GM06990 (cell line): ENCODE measurements at regions not wholly inside any gene's neighbourhood (a gene's known extent, or its start where the extent isn't known, plus 50 kb on each side); places are given as distances from the start of the nearest gene placed in this dataset.

ENCODE experiments used
- DNase-seq: peaks from one replicate; pipeline ENCODE4 v3.0.0-alpha.2; 2011; ENCODE audit not compliant: insufficient read length; ENCODE audit errors: extremely low read depth
- H3K27me3 ChIP-seq: replicated peaks from 2 replicates; pipeline ENCODE4 v1.6.0; 2011; ENCODE audit warnings: low read length; ENCODE audit not compliant: control insufficient read depth, insufficient read depth
- H3K36me3 ChIP-seq: 2 replicates; pipeline ENCODE4 v1.5.1; 2011; ENCODE audit warnings: low read length; ENCODE audit not compliant: control insufficient read depth, insufficient read depth
- H3K4me3 ChIP-seq: replicated peaks from 2 replicates; pipeline ENCODE4 v1.5.1; 2011; ENCODE audit warnings: low read depth, mild to moderate bottlenecking, control low read depth, low read length
- TF ChIP-seq, protein P1 (sequence below): IDR thresholded peaks from 2 replicates; pipeline ENCODE4 v1.5.1; 2011; ENCODE audit warnings: low read length, control low read depth, mild to moderate bottlenecking, inconsistent platforms; ENCODE audit not compliant: insufficient read depth, poor library complexity, severe bottlenecking

DNA sequence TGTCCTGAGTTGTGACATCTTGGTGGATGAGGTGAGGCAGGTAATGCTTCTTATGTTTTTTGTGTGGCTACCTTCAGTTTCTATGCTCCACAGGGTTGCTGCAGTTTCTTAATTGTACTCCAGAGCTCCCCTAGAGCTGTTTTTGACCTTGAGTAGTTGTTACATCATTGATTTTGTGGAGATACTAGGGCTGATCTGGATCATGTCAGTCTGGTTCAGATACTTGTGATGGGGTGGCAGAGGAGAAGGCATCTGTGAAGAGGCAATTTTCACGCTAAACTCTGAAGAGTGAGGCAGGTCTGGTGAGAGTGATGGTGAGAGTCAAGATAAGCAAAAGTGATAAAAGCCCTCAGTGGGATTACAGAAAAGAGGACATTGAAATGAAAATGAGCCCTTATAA, 1180.2 kb downstream of the RAPGEF2 start:
- TF ChIP-seq, protein P1, sequence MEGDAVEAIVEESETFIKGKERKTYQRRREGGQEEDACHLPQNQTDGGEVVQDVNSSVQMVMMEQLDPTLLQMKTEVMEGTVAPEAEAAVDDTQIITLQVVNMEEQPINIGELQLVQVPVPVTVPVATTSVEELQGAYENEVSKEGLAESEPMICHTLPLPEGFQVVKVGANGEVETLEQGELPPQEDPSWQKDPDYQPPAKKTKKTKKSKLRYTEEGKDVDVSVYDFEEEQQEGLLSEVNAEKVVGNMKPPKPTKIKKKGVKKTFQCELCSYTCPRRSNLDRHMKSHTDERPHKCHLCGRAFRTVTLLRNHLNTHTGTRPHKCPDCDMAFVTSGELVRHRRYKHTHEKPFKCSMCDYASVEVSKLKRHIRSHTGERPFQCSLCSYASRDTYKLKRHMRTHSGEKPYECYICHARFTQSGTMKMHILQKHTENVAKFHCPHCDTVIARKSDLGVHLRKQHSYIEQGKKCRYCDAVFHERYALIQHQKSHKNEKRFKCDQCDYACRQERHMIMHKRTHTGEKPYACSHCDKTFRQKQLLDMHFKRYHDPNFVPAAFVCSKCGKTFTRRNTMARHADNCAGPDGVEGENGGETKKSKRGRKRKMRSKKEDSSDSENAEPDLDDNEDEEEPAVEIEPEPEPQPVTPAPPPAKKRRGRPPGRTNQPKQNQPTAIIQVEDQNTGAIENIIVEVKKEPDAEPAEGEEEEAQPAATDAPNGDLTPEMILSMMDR: no peak
- no peaks in the 10 kb centered on the region for H3K36me3 ChIP-seq
- H3K4me3 ChIP-seq: no peak overlapping the region
- no peak for DNase-seq
- no peaks in the 10 kb centered on the region for H3K27me3 ChIP-seq

DNA sequence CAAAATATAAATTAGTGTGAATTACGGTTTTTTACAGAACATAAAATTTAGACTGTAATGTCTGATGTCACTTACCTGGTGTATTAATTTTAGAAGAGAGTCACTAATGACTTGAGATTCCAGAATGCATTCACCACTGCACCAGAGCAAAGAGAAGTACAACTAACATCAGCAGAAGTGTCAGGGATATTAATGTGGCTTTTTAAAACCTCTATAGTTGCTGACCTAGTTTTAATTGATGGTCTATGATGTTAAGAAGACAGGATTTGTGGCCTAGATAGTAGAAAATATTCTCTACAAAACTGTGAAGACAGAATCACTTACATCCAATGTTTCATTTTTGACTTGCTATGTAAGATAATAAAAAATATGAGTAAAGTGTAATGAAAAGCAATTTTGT, 1181.6 kb downstream of the RAPGEF2 start:
- no peak for DNase-seq
- Histone ChIP-seq H3K27me3 (no peaks in the 10 kb centered on the region), H3K36me3 (no peaks in the 10 kb centered on the region), H3K4me3 (no peak overlapping the region)
- TF ChIP-seq, protein P1: no peak

DNA sequence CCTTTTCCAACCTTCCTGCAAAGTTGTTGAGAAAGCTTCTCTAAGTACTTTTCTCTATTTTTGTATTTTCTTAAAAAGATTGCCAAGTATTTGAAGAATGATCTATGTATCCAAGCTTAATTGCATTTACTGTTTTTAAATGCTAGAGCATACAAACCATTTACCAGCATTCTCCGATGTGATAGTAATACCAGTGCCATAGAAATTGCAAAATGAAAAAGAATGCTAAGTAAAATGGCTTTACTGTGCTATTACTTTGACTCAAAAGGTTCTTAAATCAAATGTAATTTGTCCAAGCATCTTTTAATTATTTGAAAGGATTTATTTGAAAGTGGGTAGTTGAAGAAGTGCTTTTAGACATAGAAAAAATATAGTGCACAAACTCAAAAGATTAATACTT, 1183.2 kb downstream of the RAPGEF2 start:
- Histone ChIP-seq H3K27me3 (no peaks in the 10 kb centered on the region), H3K36me3 (no peaks in the 10 kb centered on the region), H3K4me3 (no peak overlapping the region)
- TF ChIP-seq, protein P1: no peak
- no peak for DNase-seq

DNA sequence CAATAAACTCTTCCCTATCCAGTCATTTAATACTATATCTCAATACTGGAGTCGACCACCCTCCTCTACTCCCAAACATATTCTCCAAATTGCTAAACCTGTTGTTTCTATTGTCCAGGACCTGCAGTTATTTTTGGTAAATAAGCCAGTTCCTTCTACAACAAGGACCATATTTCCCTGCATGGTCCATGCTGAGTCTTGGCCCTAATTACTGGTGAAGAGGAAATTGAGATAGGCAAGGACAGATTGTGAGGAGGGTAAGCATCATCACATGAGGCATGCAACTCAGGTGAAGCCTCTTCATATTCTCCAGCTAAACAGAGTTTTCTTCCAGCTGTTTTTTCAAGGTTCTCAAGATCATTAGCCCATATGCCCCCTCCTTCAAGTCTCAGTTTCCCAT, 1193.6 kb downstream of the RAPGEF2 start:
- Histone ChIP-seq H3K4me3 (no peak overlapping the region), H3K36me3 (no peaks in the 10 kb centered on the region), H3K27me3 (no peaks in the 10 kb centered on the region)
- TF ChIP-seq, protein P1: no peak
- DNase-seq: no peak

DNA sequence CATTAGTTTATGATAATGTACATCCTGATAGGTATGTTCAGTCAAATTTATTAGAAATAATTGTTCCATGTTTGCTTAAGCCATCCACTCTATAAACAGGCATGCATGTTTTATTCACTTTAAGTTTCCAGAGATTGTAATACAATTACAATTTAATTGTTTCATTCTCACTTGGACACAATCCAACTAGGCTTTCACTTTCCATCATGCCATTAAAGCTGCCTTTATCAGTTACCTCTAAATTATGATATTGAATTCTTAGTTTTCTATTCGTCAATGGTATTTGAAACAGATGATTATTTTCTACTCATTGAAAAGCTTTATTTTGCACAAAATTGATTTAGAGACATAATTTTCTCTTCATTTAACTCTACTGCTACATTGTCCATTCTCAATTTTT, 1196.3 kb downstream of the RAPGEF2 start:
- Histone ChIP-seq H3K4me3 (no peak overlapping the region), H3K27me3 (no peaks in the 10 kb centered on the region), H3K36me3 (no peaks in the 10 kb centered on the region)
- TF ChIP-seq, protein P1: no peak
- no peak for DNase-seq

DNA sequence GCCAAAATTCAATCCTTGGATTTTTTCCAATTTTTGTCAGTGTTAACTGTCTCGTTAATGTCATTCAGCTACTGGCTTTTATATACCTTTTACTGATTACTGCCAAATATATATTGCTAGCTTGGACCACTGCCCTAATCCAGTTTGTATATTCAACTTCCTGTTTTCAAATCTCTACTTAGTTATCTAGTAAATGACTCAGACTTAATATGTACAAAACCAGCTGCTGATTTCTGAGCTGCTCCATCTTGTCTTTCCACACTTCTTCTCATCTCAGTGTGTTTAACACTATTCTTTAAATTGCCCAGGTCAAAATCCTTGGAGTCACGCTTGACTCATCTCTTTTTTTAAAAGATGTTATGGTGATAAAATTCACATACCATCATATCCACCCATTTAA, 1196.7 kb downstream of the RAPGEF2 start:
- DNase-seq: no peak
- Histone ChIP-seq H3K36me3 (no peaks in the 10 kb centered on the region), H3K27me3 (no peaks in the 10 kb centered on the region), H3K4me3 (no peak overlapping the region)
- TF ChIP-seq, protein P1: no peak
